Neural progenitor cell (in vitro differentiated cells): ENCODE measurements at regions not wholly inside any gene's neighbourhood (a gene's known extent, or its start where the extent isn't known, plus 50 kb on each side); places are given as distances from the start of the nearest gene placed in this dataset.

Experiments used
- EZH2phosphoT487 ChIP-seq: fragments of 200-600 bp; sonication (generic); IDR thresholded peaks from 2 replicates; pipeline ENCODE4 v1.6.1; 2017; ENCODE audit warnings: antibody characterized with exemption
- TF ChIP-seq, protein P1 (sequence below): fragments of 200-600 bp; sonication (generic); IDR thresholded peaks from 2 replicates; pipeline ENCODE4 v1.5.1; 2017; ENCODE audit warnings: antibody characterized with exemption, mild to moderate bottlenecking

GRCh38 chr11:42171046-42171445 is 711.6 kb upstream of the LRRC4C start:
- TF ChIP-seq, protein P1, sequence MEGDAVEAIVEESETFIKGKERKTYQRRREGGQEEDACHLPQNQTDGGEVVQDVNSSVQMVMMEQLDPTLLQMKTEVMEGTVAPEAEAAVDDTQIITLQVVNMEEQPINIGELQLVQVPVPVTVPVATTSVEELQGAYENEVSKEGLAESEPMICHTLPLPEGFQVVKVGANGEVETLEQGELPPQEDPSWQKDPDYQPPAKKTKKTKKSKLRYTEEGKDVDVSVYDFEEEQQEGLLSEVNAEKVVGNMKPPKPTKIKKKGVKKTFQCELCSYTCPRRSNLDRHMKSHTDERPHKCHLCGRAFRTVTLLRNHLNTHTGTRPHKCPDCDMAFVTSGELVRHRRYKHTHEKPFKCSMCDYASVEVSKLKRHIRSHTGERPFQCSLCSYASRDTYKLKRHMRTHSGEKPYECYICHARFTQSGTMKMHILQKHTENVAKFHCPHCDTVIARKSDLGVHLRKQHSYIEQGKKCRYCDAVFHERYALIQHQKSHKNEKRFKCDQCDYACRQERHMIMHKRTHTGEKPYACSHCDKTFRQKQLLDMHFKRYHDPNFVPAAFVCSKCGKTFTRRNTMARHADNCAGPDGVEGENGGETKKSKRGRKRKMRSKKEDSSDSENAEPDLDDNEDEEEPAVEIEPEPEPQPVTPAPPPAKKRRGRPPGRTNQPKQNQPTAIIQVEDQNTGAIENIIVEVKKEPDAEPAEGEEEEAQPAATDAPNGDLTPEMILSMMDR = no peak
- TF ChIP-seq EZH2phosphoT487 = no peak
